NCI-H2171 (cell line): ENCODE measurements at regions not wholly inside any gene's neighbourhood (a gene's known extent, or its start where the extent isn't known, plus 50 kb on each side); places are given as distances from the start of the nearest gene placed in this dataset.

Experiments used
- DNase-seq: peaks from one replicate; lab custom pipeline; 2025; lab: John Stamatoyannopoulos, UW

DNA sequence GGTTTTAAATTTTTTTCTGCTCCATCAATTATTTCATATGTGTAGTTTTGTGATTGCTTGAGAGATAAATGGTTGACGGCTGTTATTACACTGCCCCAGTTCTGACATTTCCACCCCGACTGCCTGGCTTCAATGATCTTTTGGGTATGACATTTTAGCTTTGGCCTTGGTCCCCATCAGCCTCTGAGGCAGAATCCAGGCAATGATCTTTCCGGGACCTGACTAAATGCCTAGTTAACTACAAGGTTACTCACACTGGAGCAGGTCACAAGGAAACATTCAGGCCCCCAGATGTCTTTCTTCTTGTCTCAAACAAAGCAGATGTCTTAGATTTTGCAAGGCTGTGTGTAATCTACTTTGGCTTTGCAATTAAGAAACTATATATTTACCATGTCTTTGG, 61.1 kb upstream of the TMCO5A start:
- no peak for DNase-seq

DNA sequence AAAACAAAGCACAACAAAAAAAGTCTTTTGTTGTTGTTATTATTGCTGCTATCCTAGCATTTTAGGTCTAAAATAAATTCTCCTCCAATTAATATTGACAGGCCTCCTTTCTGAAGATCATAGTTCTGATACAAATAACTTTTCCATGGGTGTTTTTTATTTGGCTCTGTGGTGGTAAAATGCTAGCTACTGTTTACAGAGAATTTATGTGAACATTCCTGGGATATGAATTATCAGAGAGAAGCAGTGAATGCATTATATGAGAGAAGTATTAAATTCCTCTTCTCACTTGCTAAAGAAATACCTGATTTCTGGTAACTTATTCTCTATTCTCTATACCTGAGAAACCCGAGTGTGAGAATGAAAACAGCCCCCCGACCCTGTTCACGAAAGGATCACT, 57.5 kb upstream of the TMCO5A start:
- DNase-seq = no peak

DNA sequence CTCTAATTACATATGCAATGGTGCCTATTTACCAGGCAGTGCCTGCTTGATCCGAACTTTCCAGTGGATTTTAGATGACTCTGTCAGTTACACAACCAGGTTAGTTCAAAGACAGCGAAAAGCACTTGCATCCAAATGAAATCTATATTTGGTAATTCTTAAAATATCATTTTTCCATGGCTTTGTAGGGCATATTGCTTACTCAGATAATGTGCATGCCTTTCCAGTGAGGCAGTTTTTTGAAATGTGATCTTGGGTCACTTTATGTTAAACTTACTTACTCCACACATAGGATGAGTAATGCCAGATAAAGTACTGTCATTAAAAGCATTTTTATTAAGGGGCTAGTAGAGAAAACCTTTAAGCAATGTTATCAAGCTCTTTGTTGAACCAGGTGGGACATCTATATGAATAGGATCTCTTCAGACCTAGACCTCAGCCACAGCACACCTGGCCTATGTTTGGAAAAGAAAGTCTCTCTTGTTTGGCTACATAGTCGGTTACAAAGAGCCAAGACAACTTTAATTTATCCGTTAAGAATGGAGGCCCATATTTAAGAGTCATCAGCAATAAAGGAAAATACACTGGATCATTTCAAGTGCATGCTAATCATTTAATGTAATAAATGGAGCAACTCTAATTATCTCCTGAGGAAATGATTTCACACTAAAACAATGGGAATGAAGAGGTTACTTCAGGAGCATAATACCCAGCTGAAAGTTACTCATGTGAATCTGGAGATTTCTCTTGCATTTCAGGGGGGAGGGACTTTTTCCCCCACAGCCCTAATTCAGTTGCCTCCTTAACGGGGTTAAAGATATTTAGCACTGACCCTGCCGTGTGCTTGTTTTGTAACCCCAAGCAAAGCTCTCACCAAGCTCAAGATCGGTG, 56.3 kb upstream of the TMCO5A start:
- DNase-seq = no peak

DNA sequence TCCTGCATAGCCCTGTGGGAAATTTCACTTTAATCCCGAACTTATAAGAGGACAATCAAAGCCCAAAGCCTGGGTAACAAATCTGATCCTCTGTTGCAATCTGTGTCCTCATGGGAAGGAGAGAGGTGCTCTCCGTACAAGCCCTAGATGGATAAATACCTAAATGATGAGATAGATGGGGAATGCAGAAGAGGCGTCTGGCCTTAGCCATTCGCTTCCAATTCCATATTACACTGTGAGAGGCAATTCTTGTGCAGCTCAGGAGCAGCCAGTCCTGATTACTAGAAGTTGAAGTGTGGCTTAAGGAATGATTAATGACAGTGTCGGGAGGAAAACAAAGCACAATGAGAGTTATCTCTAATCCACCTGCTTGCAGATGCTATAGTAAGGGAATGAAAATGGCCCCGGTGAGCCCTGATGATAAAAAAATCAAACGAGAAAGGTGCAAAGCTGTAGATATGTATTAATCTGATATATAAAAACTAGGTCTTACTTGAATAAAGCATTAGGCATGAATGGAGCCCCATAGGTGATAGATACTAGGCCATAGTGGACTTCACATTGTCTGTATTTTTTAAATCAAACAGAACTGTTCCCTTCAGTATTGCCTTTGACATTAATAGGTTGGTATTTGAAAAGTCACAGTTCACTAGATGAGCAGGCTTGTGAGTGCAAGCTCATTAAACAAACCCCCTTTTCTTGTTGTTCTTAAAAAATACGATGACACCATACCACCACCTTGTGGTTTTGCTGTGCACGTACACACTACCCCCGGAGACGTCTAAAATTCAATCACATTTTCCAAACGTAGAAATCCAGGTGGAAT, 54.2 kb upstream of the TMCO5A start:
- DNase-seq = no peak

DNA sequence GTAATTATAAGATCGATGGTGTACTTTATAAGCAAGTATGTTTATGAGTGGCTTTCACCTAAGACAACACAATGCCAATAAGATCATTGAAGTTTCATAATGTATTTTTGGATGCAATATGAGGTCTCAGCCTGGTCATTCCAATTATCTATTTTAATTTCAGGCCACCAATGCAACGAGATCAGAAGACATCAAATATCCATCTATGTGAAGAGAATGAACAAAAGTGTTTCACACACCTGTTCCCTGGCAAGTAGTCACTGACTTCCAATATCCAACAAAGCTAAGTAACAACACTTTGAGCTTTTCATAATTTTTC, 53.6 kb upstream of the TMCO5A start:
- DNase-seq = no peak

DNA sequence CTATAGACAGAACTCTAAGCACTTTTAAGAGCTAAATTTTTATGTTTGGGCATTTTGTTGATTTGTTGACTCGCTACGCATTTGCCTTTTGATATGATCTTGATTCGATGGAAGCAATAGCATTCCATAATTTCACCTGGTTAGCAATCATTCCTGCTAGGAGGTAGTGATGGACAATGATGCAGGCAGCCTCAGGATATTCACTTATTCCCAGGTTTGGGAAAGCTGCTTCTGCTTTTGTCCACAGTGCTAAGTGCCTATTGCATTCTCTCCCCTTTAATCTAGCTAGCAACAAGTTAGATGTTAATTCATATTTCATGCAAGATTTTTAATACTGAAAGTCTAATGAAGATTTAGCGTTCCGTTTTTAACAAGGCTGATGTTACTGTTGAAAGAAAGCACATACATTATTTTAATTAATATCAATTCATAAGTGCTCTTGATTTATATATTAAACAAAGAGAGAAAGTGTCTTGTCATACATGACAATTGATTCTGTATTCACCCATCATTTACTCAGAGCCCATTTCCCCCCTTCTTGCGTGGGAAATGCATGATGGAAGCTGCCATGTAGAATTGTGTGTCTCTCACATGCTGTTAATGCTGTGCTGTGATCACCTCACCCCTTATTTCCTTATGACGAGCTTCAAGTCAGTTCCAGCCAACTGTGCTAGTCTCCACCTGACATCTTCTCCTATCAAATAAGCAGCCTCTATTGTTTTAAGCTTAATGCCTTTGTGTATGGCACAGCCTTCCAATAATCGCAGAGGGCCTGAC, 53.0 kb upstream of the TMCO5A start:
- DNase-seq = no peak

DNA sequence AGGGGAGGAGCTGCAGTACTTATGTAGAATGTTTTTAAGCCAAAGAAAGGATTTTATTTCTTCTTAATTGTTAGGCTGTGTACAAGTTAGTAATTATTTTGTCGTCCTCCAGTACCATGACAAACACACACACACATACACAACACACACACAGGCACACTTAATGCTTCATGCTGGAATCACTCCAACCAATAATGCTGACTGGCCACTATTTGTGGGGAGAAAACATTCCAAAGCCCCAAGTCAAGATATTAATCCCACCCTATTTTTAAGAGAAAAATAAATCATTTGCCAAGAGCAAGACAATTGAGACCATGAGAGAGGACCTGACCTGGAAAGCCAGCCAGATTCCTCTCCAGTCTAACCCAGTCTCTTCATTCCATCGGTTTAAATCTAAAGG, 51.8 kb upstream of the TMCO5A start:
- DNase-seq = no peak
